GM19395 (cell line): ENCODE measurements at regions not wholly inside any gene's neighbourhood (a gene's known extent, or its start where the extent isn't known, plus 50 kb on each side); places are given as distances from the start of the nearest gene placed in this dataset.
"Not testable (repeated sequence)": the region's sequence is repeated elsewhere in the genome, so short reads cannot be mapped to it uniquely, and the experiment has no call there.

Experiments
- ATAC-seq: cut with Tn5 transposase; IDR thresholded peaks from one replicate; pipeline ENCODE4 v1.9.1; 2021; ENCODE audit warnings: mild to moderate bottlenecking, moderate library complexity; ENCODE audit not compliant: unreplicated experiment

DNA sequence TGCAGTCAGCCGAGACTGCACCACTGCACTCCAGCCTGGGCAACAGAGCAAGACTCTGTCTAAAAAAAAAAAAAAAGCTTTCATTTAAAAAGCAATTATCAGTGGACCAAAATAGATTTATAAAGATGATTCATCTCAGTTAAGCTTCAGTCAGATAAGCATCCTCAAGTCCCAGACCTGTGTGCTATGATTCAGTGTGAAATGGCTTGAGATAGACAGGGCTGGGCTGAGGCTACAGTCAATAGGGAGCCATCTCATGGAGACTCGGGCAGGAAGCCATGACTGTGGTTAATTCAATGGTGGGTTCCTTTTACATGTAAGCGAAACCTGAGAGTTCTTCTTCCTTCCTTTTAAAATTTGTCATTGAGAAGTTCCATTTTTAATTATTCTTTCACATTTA is 276.0 kb downstream of the TFAP2A start:
- ATAC-seq = no peak

DNA sequence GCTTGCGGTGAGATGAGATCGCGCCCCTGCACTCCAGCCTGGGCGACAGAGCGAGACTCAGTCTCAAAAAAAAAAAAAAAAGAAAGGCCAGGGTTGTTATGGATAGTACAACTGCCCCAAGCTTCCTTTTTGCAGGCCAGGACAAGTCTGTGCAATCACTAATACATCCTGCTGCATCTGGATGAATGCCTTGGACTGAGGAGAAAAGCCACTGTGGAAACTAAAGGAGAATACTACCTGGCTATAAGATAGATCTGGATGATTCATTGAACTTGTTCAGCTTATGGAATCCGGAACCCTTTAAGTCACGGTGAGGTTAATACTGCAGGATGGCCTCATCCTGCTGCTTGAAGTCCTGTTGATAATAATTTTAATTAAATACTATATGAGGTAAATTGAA is 278.2 kb downstream of the TFAP2A start:
- ATAC-seq = no peak

DNA sequence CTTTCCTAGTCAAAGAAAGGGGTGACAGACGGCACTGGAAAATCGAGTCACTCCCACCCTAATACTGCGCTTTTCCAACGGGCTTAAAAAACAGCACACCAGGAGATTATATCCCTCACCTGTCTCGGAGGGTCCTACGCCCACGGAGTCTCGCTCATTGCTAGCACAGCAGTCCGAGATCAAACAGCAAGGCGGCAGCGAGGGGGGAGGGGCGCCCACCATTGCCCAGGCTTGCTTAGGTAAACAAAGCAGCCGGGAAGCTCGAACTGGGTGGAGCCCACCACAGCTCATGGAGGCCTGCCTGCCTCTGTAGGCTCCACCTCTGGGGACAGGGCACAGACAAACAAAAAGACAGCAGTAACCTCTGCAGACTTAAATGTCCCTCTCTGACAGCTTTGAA is 280.7 kb downstream of the TFAP2A start:
- ATAC-seq = not testable (repeated sequence)

DNA sequence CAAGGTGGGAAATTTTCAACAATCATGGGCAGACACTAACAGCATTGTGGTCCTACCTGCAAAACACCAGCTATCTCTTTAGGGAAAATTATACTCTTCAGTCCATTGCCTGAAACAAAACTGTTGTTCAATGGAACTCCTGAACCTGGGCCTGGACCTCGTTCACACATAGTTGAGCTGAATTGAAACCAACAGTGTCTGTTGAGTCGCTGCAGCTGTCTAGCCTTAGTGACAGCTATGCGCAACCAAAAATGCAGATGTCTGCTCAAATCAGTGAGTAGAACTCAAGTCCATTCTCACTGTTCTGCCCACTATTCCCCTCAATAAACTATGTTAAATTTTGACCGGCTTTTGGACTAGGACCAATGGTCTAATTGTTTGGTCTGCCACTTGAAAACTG is 286.2 kb downstream of the TFAP2A start:
- ATAC-seq = no peak

DNA sequence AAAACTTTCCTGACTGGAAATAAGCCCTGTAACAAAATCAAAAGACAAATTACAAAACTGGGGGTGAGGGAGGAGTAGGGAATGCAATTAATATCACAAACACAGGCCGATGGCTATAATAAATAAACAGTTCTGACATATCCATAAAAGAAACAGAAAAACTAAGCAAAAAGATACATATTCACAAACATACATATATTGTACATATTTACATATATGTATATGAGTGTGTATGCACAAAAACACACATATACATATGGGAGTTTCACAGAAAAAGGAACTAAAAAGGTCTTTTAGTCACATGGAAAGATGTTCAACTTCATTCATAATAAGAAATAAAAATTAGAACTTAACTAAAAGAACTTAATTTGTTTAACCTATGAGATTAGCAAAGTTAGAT is 292.7 kb downstream of the TFAP2A start:
- no peak for ATAC-seq

DNA sequence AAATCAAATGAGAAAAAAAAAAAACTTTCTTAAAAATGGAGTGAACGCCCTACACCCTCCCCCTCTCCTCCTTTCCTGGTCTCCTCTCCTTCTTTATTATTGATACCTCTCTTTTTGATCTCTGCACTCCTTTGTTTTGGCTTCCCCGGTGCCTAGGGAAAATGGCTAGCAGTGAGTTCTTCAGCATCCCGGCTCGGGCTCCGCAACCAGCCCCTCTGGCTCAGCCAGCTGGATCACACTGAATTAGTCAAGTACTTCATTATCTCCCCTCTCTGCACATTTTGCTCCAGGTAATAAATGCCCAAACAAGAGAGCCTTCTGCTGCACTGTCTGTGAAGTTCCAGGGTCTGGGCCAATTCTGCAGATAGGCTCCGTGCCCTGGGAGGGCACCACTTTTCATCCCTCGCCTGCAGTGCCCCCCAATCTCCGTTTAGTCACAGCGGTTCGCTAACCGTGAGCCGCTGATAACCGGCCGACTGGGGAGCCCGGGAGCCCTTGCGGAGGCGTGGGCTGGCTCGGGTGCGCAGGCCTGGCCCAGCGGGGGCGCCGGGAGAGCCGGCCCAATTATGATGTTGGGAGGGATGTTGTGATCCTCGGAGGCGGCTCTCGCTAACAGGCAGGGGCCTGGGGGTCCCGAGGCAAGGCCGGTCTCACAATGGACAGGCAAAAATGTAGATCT is 301.9 kb downstream of the TFAP2A start:
- no peak for ATAC-seq

DNA sequence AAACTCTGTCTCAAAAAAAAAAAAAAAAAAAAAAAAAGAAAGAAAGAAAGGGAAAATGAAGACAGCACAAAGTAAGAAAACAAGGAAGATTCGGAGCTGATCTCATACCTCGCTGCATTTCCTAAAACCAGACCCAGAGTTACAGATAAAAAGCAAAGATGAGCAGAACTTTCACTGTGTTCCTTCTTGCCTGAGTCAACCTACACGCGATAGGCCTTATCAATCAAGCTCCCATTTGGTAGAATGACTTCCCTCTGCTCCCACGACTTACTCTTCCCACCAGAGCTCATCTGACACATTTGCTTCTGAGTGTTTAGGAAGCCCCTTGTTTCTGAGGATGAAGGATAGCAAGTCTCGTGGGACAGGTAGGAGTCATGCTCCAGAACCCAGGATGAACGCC is 302.9 kb downstream of the TFAP2A start:
- ATAC-seq = no peak

DNA sequence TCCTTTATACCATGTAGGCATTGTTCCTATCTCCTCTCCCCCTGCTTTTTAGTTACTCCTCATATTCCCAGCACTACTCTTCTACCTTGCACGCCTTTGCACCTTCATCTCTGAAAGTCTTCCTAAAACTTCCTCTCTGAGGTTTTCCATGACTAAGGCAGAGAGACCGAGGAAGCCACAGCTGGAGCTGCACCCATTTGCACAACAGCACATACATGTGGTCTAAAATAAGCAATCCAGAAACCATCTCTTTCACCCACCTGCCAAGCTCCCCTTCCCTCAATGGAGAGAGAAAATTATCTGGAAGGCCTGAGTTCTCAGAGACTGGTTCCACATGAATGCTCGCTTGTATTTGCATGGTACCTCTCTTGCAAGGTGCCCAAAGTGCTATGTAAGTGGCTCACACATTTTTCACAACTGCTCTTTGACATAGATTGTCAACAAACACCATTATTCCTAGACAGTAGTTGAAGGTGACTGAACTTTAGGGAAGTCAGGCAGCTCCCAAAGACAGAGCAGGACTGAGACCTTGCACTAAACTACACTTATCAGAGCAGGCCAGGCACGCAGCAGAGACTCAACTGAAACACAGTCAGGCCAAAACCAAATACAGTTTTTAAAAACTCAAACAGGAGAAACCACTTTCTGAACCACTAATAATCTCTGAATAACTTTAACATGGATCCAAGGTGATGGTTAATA is 313.2 kb downstream of the TFAP2A start:
- ATAC-seq = no peak

DNA sequence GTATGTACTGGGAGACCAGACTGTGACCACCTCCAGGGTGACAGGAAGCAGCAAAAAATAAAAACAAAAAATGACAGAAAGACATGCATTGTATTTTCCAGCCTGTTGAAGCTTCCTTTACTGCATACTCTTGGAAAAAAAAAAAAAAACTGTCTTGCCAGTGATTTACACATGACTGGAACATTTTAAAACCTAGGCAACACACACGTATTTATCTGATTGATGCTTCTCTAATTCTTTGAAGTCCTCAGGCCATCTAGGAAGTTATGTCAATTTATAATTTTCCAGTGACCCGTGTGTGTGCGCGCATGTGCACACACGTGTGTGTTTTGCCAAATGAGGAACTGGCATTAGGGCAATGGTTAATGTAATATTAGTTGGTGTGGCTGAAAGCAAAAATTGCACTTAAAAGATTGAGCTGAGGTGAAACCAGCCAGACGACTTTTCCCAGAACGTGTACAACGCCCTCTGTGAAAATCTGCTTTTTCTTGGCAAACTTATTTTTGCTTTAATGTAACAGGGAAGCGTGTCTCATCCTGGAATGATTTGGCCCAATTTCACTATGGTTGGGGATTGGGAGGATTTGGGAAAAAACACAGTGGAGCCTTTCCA is 315.2 kb downstream of the TFAP2A start:
- no peak for ATAC-seq

DNA sequence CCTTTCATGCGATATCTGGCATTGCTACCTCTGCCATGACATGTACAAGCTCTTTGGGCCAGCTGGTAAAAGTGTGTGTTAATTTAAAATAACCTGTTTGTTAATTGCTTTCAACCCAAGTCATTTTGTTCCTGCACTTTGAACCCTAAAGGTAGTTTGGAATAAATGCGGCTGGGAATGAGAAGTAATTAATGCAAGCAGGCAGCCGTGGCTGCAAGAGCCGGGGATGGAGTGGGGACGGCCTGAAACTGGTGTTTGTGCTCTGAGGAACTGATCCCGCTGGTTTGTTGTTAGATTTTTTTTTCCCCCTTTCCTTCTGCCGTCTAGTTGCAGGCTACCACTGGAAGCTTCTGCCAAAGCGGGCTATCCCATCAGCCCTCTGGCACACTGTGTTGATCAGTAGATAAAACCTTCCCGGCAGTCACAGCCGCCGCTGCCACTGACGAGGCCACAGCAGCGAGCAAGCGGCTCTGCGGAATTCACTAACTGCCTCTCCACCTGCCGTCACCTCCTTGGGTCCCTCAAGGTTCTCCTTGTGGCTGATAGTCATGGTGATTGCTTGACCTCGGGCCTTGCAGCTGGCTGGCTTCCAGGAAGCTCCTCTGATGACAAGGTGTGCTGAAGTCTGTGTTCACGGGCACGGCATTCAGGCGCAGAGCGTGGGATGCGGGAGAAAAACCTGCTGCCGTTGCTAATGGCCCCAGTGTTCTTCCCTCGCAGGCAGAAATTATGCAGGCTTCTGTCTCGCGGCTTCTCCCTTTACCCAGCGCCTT is 315.9 kb downstream of the TFAP2A start:
- ATAC-seq = no peak

DNA sequence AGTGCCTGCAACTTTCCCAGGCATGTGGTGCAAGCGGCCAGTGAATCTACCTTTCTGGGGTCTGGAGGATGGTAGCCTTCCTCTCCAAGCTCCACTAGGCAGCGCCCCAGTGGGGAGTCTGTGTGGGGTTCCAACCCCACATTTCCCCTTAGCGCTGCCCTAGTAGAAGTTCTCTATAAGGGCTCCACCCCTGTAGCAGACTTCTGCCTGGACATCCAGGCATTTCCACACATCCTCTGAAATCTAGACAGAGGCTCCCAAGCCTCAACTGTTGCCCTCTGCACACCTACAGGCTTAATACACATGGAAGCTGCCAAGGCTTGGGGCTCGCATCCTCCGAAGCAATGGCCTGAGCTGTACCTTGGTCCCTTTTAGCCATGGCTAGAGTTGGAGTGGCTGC is 321.6 kb downstream of the TFAP2A start:
- ATAC-seq = no peak

DNA sequence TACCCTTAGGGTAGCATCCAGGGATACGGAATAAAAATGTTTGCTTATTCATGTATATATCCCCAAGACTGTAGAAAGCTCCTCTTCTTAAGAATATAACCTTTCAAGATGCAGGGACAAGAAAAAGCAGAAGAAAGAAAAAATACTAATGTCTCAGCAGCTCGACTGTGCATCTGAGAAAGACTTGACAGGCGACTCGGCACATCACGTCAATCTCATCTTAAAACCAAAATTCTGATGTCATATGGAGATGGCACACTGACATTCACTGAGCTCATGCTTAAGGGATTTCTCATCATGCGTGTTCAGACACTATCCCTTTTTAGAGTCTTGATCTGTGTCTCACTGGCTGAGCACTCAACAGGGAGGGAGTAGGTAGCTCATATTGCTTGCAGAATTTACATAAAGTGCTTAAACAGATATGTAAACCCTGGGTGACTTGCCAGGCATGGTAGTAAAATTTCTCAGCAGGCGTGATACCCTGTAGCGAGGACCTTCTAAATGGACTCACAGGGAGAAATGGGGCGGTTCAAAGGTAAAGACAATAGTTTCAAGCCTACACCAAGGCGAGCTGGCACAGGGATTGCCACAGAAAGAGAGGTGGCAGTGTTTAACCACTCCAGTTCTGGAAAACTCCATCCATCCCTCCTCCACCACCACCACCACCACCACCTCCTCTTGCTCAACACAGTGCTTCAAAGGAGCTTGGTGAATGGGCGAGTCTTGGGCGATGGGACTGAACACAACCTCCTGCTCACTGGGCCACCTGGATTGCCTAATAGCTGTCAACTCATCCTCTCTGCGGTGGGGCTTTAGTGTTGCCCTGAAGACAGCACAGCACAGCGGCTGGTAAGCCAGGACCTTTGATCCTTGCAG is 330.5 kb downstream of the TFAP2A start:
- no peak for ATAC-seq

DNA sequence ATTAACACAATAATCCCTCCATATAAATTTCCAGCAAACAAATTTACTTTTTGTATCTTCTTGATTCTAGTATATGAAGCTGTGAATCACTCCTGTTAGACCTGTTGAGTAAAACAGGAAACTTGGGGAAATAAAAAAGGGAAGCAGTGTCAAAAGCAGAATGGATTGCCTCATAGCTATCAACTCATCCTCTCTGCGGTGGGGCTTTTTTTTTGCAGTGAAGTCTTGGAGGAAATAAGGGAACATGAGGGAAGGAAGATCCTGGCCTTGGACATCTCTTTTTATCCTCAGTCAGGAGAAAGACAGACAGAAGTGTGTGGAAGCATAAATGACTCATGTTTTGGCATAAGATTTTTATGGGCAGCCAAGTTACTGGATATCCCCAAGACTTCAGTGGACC is 332.5 kb downstream of the TFAP2A start:
- ATAC-seq = no peak

DNA sequence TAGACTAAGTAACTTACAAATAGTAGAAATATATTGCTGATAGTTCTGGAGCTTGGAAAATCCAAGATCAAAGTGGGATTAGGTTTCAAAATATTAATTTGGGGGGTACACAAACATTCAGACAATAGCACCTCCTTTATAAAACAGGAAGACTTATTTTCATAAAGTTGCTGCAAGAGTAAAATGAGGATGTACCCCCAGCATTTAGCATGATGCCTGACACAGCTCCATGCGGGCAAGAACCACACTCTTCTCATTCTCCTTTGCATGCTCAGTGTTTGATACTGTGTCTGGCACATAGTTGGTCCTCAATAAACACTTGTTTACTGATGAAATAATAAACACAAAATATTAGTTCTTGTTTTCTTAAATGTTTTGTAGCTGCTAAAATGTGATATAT is 332.9 kb downstream of the TFAP2A start:
- ATAC-seq = no peak

DNA sequence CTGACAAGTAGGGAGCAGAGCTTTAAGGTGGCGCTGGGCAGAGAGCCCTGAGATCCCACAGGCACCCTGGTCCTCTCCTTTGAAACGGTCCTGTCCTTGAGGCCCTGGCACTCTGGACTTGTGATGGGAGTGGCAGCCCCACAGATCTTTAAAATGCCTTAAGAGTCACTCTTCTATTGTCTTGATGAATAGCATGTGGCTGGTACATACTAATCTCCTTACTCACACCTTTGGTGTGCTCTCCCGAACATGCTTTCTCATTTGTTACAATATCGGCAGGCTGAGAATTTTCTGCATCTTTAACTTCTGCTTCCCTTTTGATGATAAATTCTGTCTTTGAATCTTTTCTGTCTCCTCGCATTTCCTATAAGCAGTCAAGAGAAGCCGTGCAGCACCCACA is 333.8 kb downstream of the TFAP2A start:
- no peak for ATAC-seq

DNA sequence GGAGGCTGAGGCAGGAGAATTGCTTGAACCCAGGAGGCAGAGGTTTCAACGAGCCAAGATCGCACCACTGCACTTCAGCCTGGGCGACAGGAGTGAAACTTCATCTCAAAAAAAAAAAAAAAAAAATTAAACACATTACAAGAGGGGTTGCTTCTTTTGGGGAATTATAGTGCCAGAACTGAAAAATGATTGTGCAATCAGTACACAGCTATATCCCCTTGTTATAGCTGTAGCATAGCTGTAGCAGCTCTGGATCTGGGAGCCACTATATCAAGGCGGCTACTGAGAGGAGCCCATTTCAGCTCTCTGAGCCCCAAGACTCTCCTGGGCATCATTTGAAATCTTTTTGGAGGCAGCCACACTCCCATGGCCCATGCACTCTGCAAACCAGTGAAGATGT is 334.3 kb downstream of the TFAP2A start:
- no peak for ATAC-seq

DNA sequence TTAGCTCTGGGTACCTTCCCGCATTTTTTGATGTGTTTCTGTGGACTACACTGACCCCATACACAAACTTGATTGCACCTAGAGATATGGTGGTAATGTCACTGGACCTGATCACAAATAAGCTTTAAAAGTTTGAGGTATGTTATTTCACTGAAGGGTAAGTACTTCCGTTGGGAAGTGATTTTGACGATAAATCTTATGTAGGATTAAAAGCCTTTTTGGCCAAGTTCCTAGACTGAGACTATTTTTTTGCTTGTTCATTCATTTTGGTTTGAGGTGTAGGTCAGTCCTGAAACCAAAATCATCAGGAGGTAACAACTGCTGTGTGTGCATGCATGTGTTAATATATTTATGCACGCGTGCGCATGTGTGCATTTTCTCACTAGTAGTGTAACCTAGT is 336.3 kb downstream of the TFAP2A start:
- no peak for ATAC-seq

DNA sequence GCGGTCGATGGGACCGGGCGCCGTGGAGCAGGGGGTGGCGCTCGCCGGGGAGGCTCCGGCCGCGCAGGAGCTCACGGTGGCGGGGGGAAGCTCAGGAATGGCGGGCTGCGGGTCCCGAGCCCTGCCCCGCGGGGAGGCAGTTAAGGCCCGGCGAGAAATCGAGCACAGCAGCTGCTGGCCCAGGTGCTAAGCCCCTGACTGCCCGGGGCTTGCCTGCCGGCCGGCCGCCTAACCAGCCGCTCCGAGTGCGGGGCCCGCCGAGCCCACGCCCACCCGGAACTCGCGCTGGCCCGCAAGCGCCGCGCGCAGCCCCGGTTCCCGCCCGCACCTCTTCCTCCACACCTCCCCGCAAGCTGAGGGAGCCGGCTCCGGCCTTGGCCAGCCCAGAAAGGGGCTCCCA is 340.1 kb downstream of the TFAP2A start:
- not testable (repeated sequence) for ATAC-seq

DNA sequence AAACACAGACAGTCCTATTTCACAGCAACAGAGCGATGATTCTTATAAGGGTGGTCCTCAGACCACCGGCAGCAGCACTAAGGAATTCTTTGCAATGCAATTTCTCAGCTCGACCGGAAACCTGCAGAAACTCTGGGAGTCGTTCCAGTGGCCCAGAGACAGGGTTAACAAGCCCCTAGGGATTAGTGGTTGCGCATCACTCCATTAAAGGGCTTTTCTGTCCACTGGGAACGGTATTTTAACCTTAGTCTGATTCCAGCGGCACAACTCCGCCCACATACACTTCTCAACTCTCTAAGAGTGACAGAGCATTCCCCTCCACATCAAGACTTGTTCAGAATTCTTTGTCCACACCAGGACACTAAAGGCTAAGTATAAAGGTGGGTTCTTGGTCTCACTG is 341.5 kb downstream of the TFAP2A start:
- ATAC-seq = no peak

DNA sequence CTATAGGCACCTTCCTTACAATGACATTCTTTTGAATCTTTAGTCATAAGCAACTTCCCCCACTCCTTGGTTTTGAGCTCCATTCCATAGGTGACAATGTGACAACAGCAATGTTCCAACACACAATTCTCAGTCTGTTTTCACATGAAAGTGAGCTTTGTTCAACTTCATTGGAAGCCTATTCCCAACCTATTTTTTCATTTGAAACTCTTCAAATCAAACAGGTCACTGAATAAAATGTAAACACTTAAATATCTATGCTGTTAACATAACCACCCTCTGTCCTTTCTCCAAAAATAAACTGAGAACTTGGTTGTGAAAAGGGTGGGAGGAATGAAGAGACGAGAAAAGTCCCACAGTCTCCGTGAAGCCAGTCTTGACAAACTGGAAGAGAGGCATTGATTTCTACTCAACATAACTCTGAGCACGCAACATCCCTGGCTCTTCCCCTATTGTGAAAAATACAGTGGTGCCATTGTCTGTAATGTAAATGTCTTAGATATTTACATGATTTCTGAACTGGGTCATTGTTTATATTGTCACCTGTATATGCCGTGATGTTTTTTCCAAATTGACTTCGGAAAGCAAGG is 343.1 kb downstream of the TFAP2A start:
- no peak for ATAC-seq
